IPS DF 6.9 (cell line): ENCODE measurements at regions not wholly inside any gene's neighbourhood (a gene's known extent, or its start where the extent isn't known, plus 50 kb on each side); places are given as distances from the start of the nearest gene placed in this dataset.

ENCODE experiments used
- DNase-seq: peaks from one replicate; pipeline ENCODE4 v3.0.0-alpha.2; 2013; ENCODE audit warnings: low read depth, low spot score
- H3K27ac ChIP-seq: one replicate; pipeline ENCODE4 v1.5.1; 2013; ENCODE audit warnings: low read length, control low read depth
- H3K27me3 ChIP-seq: 2 replicates; pipeline ENCODE4 v1.6.1; 2013; ENCODE audit warnings: mild to moderate bottlenecking, low read length; ENCODE audit not compliant: control insufficient read depth, insufficient read depth
- H3K36me3 ChIP-seq: 2 replicates; pipeline ENCODE4 v1.6.1; 2013; ENCODE audit warnings: low read length; ENCODE audit not compliant: control insufficient read depth, insufficient read depth
- H3K4me1 ChIP-seq: 2 replicates; pipeline ENCODE4 v1.6.1; 2013; ENCODE audit warnings: low read length; ENCODE audit not compliant: control insufficient read depth, insufficient read depth
- H3K4me3 ChIP-seq: 2 replicates; pipeline ENCODE4 v1.5.1; 2013; ENCODE audit warnings: mild to moderate bottlenecking, low read length
- H3K9me3 ChIP-seq: 2 replicates; pipeline ENCODE4 v1.6.1; 2013; ENCODE audit warnings: low read length, inconsistent platforms; ENCODE audit not compliant: control insufficient read depth, insufficient read depth
- WGBS: extraction: QIAGEN DNeasy Blood & Tissue Kit; methylation state at CpG from one replicate; pipeline ENCODE4 v1.1.7; 2013; ENCODE audit warnings: mixed read lengths, missing lambda C conversion rate; ENCODE audit not compliant: insufficient read length, insufficient coverage; 5-methylcytosine and 5-hydroxymethylcytosine counted together

GRCh38 chr1:4087530-4088420 is 187.7 kb upstream of the C1orf174 start:
- Histone ChIP-seq H3K4me3 (no peak overlapping the region), H3K36me3 (no peaks in the 10 kb centered on the region), H3K27ac (no peak overlapping the region), H3K9me3 (peaks cover 28% of the 10 kb centered on the region), H3K4me1 (no peaks in the 10 kb centered on the region), H3K27me3 (no peaks in the 10 kb centered on the region)
- DNase-seq: no peak
- WGBS: no CpG with 5 or more reads among the region's 9 CpGs

GRCh38 chr1:4088676-4089075 is 188.6 kb upstream of the C1orf174 start:
- H3K9me3 ChIP-seq: peaks cover 25% of the 10 kb centered on the region
- no peaks in the 10 kb centered on the region for H3K4me1 ChIP-seq
- no CpG with 5 or more reads among the region's 15 CpGs for WGBS
- no peak overlapping the region for H3K4me3 ChIP-seq
- H3K36me3 ChIP-seq: no peaks in the 10 kb centered on the region
- no peaks in the 10 kb centered on the region for H3K27me3 ChIP-seq
- no peak overlapping the region for H3K27ac ChIP-seq
- DNase-seq: no peak

GRCh38 chr1:4089421-4090175 is 189.5 kb upstream of the C1orf174 start:
- WGBS: no CpG with 5 or more reads among the region's 15 CpGs
- no peak overlapping the region for H3K4me3 ChIP-seq
- no peak for DNase-seq
- H3K36me3 ChIP-seq: no peaks in the 10 kb centered on the region
- H3K4me1 ChIP-seq: no peaks in the 10 kb centered on the region
- peaks cover 26% of the 10 kb centered on the region for H3K9me3 ChIP-seq
- no peaks in the 10 kb centered on the region for H3K27me3 ChIP-seq
- no peak overlapping the region for H3K27ac ChIP-seq

- no peak overlapping the region for H3K4me3 ChIP-seq
- peaks cover 28% of the 10 kb centered on the region for H3K9me3 ChIP-seq
- H3K27me3 ChIP-seq: no peaks in the 10 kb centered on the region
- H3K36me3 ChIP-seq: no peaks in the 10 kb centered on the region
- WGBS: no CpG with 5 or more reads among the region's 5 CpGs
- H3K4me1 ChIP-seq: no peaks in the 10 kb centered on the region
- no peak for DNase-seq
- no peak overlapping the region for H3K27ac ChIP-seq
Observed at GRCh38 chr1:4090556-4090955, 190.5 kb upstream of the C1orf174 start.

GRCh38 chr1:4090976-4091660 is 191.0 kb upstream of the C1orf174 start:
- Histone ChIP-seq H3K4me3 (no peak overlapping the region), H3K9me3 (peaks cover 31% of the 10 kb centered on the region), H3K27me3 (no peaks in the 10 kb centered on the region), H3K27ac (no peak overlapping the region), H3K36me3 (no peaks in the 10 kb centered on the region), H3K4me1 (no peaks in the 10 kb centered on the region)
- WGBS: no CpG with 5 or more reads among the region's 6 CpGs
- no peak for DNase-seq

GRCh38 chr1:4091996-4092395 is 191.9 kb upstream of the C1orf174 start:
- Histone ChIP-seq H3K4me1 (no peaks in the 10 kb centered on the region), H3K27me3 (no peaks in the 10 kb centered on the region), H3K9me3 (peaks cover 30% of the 10 kb centered on the region), H3K36me3 (no peaks in the 10 kb centered on the region), H3K4me3 (no peak overlapping the region), H3K27ac (no peak overlapping the region)
- no CpG with 5 or more reads among the region's 7 CpGs for WGBS
- no peak for DNase-seq

- Histone ChIP-seq H3K27ac (no peak overlapping the region), H3K4me1 (no peaks in the 10 kb centered on the region), H3K4me3 (no peak overlapping the region), H3K36me3 (no peaks in the 10 kb centered on the region), H3K27me3 (no peaks in the 10 kb centered on the region), H3K9me3 (peaks cover 30% of the 10 kb centered on the region)
- WGBS: no CpG with 5 or more reads among the region's 7 CpGs
- no peak for DNase-seq
Observed at GRCh38 chr1:4093856-4094565, 193.9 kb upstream of the C1orf174 start.

- no peak for DNase-seq
- Histone ChIP-seq H3K4me3 (no peak overlapping the region), H3K27ac (no peak overlapping the region), H3K36me3 (no peaks in the 10 kb centered on the region), H3K9me3 (peaks cover 28% of the 10 kb centered on the region), H3K4me1 (no peaks in the 10 kb centered on the region), H3K27me3 (no peaks in the 10 kb centered on the region)
- WGBS: no CpG with 5 or more reads among the region's 5 CpGs
Observed at GRCh38 chr1:4095433-4095971, 195.4 kb upstream of the C1orf174 start.

GRCh38 chr1:4101459-4102161 is 201.5 kb upstream of the C1orf174 start:
- H3K4me3 ChIP-seq: no peak overlapping the region
- H3K27ac ChIP-seq: no peak overlapping the region
- H3K4me1 ChIP-seq: no peaks in the 10 kb centered on the region
- H3K27me3 ChIP-seq: no peaks in the 10 kb centered on the region
- H3K9me3 ChIP-seq: peaks cover 17% of the 10 kb centered on the region
- no peaks in the 10 kb centered on the region for H3K36me3 ChIP-seq
- DNase-seq: no peak
- no CpG with 5 or more reads among the region's 5 CpGs for WGBS
